ENCODE measurements at regions not wholly inside any gene's neighbourhood (a gene's known extent, or its start where the extent isn't known, plus 50 kb on each side); places are given as distances from the start of the nearest gene placed in this dataset.

GRCh38 chr5:167315762-167316161 lies 975.7 kb upstream of the WWC1 start:
- Mint-ChIP-seq H3K4me3 (no peak overlapping the region), H3K36me3 (ENCODE audit: low read depth) (no peaks in the 10 kb centered on the region), H3K9me3 (no peaks in the 10 kb centered on the region), H3K4me1 (ENCODE audit: low read depth) (no peaks in the 10 kb centered on the region), H3K27ac (no peak overlapping the region), H3K27me3 (no peaks in the 10 kb centered on the region)

DNA sequence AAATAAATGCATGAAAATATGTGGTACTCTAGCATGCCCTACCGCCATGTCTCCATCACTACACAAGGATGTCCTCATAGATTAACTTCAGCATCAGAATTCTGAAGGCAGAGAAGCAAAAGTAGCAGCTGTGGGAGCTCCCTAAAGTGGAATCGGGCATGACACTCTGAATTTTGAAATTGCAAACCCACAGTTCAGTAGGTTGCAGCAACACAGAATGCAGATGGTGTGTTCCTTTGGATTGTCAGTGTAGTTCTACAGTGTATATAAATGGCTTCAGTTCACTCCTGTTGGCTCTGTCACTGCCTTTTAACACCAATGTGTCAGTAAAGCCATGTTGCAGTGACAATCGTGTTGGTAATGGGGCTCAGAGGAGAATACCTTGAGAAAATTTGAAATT lies 973.6 kb upstream of the WWC1 start:
- Mint-ChIP-seq H3K9me3 (no peaks in the 10 kb centered on the region), H3K27ac (no peak overlapping the region)

GRCh38 chr5:167319243-167319642 lies 972.2 kb upstream of the WWC1 start:
- Mint-ChIP-seq H3K9me3 (no peaks in the 10 kb centered on the region), H3K4me1 (ENCODE audit: low read depth) (no peaks in the 10 kb centered on the region), H3K4me3 (no peak overlapping the region), H3K36me3 (ENCODE audit: low read depth) (no peaks in the 10 kb centered on the region), H3K27ac (no peak overlapping the region), H3K27me3 (no peaks in the 10 kb centered on the region)

More for the DNA sequence above, 973.6 kb upstream of the WWC1 start:
- no peaks in the 10 kb centered on the region for H3K4me1 Mint-ChIP-seq (ENCODE audit: low read depth)
- H3K27me3 Mint-ChIP-seq = no peaks in the 10 kb centered on the region
- no peak overlapping the region for H3K4me3 Mint-ChIP-seq
- H3K36me3 Mint-ChIP-seq (ENCODE audit: low read depth) = no peaks in the 10 kb centered on the region

- H3K9me3 Mint-ChIP-seq = no peaks in the 10 kb centered on the region
- no peaks in the 10 kb centered on the region for H3K36me3 Mint-ChIP-seq (ENCODE audit: low read depth)
- no peak overlapping the region for H3K27ac Mint-ChIP-seq
- H3K4me3 Mint-ChIP-seq = no peak overlapping the region
- H3K4me1 Mint-ChIP-seq (ENCODE audit: low read depth) = no peaks in the 10 kb centered on the region
- no peaks in the 10 kb centered on the region for H3K27me3 Mint-ChIP-seq
Observed at GRCh38 chr5:167320019-167320418, 971.4 kb upstream of the WWC1 start.

GRCh38 chr5:167332309-167332708 lies 959.1 kb upstream of the WWC1 start:
- Mint-ChIP-seq H3K4me3 (no peak overlapping the region), H3K9me3 (peaks cover 14% of the 10 kb centered on the region), H3K36me3 (ENCODE audit: low read depth) (no peaks in the 10 kb centered on the region), H3K27me3 (no peaks in the 10 kb centered on the region), H3K4me1 (ENCODE audit: low read depth) (no peaks in the 10 kb centered on the region), H3K27ac (no peak overlapping the region)

DNA sequence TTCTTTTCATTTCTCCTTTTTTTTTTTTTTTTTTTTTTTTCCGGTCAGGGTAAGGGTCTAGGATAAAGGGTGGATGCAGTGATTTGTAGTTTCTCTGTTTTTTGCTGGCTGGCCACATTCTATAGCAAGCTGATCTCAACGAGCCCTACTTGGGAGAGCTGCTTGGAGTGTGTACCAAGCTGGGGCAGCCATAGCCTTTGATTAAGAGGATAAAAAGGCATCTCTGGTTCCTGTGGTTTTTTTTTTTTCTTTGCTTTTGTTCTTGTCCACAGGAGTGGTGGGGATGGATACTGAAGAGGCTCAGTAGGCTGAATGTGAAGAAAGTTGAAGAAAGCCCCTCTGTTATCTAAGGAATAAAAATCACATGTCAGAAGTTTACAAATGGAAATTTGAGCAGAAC lies 955.3 kb upstream of the WWC1 start:
- Mint-ChIP-seq H3K36me3 (ENCODE audit: low read depth) (no peaks in the 10 kb centered on the region), H3K4me1 (ENCODE audit: low read depth) (no peaks in the 10 kb centered on the region), H3K9me3 (peaks cover 16% of the 10 kb centered on the region)

DNA sequence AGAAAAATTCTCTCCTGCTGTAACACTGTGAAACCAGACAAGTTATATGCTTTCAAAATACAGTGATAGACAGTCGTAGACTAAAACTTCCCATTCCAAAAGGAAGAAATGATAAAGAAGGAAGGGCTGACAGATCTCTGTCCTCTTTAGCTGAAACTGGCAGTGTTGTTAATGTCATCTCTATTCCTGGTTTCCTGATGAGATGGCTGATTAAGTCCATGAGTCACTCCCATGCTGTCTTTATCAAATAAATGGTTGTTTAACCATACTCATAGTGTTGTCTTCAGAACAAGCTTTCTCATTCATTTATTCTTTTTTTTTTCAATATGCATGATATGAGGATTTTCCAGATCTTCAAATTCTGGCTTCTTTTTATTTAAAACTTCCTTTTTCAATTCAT lies 952.2 kb upstream of the WWC1 start:
- no peaks in the 10 kb centered on the region for H3K27me3 Mint-ChIP-seq
- H3K36me3 Mint-ChIP-seq (ENCODE audit: low read depth) = no peaks in the 10 kb centered on the region
- H3K4me3 Mint-ChIP-seq = no peak overlapping the region
- peaks cover 16% of the 10 kb centered on the region for H3K9me3 Mint-ChIP-seq
- H3K27ac Mint-ChIP-seq = no peak overlapping the region
- no peaks in the 10 kb centered on the region for H3K4me1 Mint-ChIP-seq (ENCODE audit: low read depth)

More for the DNA sequence above, 955.3 kb upstream of the WWC1 start:
- Mint-ChIP-seq H3K27me3 (no peaks in the 10 kb centered on the region), H3K27ac (no peak overlapping the region), H3K4me3 (no peak overlapping the region)

DNA sequence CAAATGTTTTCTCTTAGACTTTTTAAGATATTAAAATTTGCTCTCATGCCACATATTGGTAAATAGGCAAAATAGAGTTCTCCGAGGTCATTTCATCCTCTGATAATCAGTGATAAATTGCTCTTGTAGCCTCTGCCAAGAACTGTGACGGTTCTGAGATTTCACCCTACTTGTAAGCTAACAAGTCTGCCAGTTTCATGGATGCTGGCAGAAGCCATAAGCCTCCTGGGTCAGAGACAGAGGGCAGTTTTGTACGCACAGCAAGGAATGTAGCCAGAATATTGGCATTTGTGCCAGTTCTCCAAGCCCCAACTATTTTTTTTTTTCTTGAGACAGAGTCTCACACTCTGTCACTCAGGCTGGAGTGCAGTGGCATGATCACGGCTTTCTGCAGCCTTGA lies 945.0 kb upstream of the WWC1 start:
- peaks cover 5% of the 10 kb centered on the region for H3K9me3 Mint-ChIP-seq
- H3K4me3 Mint-ChIP-seq = no peak overlapping the region
- no peaks in the 10 kb centered on the region for H3K36me3 Mint-ChIP-seq (ENCODE audit: low read depth)
- no peak overlapping the region for H3K27ac Mint-ChIP-seq
- no peaks in the 10 kb centered on the region for H3K27me3 Mint-ChIP-seq
- H3K4me1 Mint-ChIP-seq (ENCODE audit: low read depth) = no peaks in the 10 kb centered on the region

DNA sequence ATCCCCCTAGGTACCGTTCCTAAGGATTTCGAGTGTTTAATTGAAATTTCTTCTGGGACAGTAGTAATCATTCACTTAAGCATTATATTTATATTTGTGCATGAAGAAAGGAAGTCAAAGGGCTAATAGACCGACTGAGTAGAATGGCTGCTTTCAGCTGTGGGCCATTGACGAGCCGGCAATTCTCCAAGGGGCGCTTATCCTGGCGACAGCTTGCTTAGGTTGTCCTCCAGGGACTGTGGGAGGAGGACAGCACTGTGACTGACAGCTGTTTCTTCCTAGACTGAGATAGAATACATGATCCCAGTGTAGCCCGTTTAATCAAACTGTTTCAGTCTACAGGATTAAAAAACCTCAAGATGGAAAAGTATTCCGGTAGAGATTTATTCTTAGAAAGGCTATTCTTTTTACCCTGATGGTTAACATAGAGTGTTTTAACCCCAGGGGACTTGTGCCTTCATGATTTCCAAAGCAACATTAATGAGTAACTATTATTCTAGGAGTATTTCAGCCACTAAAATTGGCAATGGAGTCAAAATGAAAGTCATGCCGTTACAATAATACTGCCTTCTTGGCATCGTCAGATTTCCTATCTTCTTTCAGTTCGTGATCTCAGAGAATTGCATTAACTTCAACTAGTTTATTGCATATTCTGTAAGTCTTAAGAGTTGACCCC lies 943.1 kb upstream of the WWC1 start:
- H3K27me3 Mint-ChIP-seq = no peaks in the 10 kb centered on the region
- H3K36me3 Mint-ChIP-seq (ENCODE audit: low read depth) = no peaks in the 10 kb centered on the region
- H3K4me3 Mint-ChIP-seq = no peak overlapping the region
- no peaks in the 10 kb centered on the region for H3K4me1 Mint-ChIP-seq (ENCODE audit: low read depth)
- no peak overlapping the region for H3K27ac Mint-ChIP-seq
- H3K9me3 Mint-ChIP-seq = peaks cover 5% of the 10 kb centered on the region

GRCh38 chr5:167348980-167349379 lies 942.5 kb upstream of the WWC1 start:
- Mint-ChIP-seq H3K4me1 (ENCODE audit: low read depth) (no peaks in the 10 kb centered on the region), H3K36me3 (ENCODE audit: low read depth) (no peaks in the 10 kb centered on the region), H3K9me3 (peaks cover 7% of the 10 kb centered on the region), H3K27ac (no peak overlapping the region), H3K4me3 (no peak overlapping the region), H3K27me3 (no peaks in the 10 kb centered on the region)

GRCh38 chr5:167351316-167351715 lies 940.1 kb upstream of the WWC1 start:
- Mint-ChIP-seq H3K36me3 (ENCODE audit: low read depth) (no peaks in the 10 kb centered on the region), H3K27me3 (no peaks in the 10 kb centered on the region), H3K9me3 (peaks cover 9% of the 10 kb centered on the region), H3K4me3 (no peak overlapping the region), H3K4me1 (ENCODE audit: low read depth) (no peaks in the 10 kb centered on the region), H3K27ac (no peak overlapping the region)

- no peaks in the 10 kb centered on the region for H3K27me3 Mint-ChIP-seq
Observed at GRCh38 chr5:167352801-167353200, 938.6 kb upstream of the WWC1 start.

GRCh38 chr5:167355346-167355745 lies 936.1 kb upstream of the WWC1 start:
- H3K36me3 Mint-ChIP-seq (ENCODE audit: low read depth) = no peaks in the 10 kb centered on the region
- no peaks in the 10 kb centered on the region for H3K4me1 Mint-ChIP-seq (ENCODE audit: low read depth)
- H3K27me3 Mint-ChIP-seq = no peaks in the 10 kb centered on the region

More at GRCh38 chr5:167352801-167353200, 938.6 kb upstream of the WWC1 start:
- H3K36me3 Mint-ChIP-seq (ENCODE audit: low read depth) = no peaks in the 10 kb centered on the region
- no peak overlapping the region for H3K4me3 Mint-ChIP-seq
- H3K4me1 Mint-ChIP-seq (ENCODE audit: low read depth) = no peaks in the 10 kb centered on the region
- peaks cover 7% of the 10 kb centered on the region for H3K9me3 Mint-ChIP-seq
- H3K27ac Mint-ChIP-seq = no peak overlapping the region

GRCh38 chr5:167356374-167356773 lies 935.1 kb upstream of the WWC1 start:
- Mint-ChIP-seq H3K27ac (no peak overlapping the region), H3K9me3 (peaks cover 5% of the 10 kb centered on the region), H3K36me3 (ENCODE audit: low read depth) (no peaks in the 10 kb centered on the region), H3K4me1 (ENCODE audit: low read depth) (no peaks in the 10 kb centered on the region), H3K27me3 (no peaks in the 10 kb centered on the region), H3K4me3 (no peak overlapping the region)

More at GRCh38 chr5:167355346-167355745, 936.1 kb upstream of the WWC1 start:
- H3K27ac Mint-ChIP-seq = no peak overlapping the region
- peaks cover 5% of the 10 kb centered on the region for H3K9me3 Mint-ChIP-seq
- H3K4me3 Mint-ChIP-seq = no peak overlapping the region

DNA sequence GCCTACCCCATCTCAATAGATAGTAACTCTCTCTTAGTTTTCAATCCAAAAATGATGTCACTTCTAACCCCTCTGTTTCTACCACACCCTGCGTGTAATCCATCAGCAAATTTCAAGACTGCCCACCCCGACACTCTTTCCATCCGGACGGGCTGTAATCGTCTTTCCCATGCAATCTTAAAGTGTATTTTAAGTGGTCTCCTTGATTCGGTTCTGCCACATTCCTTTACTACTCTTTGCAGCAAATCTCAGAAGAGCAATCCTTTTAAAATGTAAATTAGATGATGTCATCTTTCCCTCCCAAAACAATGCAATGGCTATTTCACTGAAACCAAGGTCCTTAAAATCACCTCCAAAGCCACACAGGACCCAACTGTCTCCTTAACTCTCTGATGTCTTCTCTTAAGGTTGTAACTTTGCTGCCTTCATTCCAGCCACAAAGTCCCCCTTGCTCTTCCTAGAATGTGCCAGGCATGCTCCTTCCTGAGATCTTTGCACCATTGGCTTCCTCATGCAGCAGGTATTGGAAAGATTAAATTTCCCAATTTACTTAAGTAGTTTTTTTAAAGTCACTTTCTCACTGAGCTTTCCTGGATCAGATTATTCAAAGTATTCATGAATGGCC lies 932.5 kb upstream of the WWC1 start:
- Mint-ChIP-seq H3K4me3 (no peak overlapping the region), H3K27ac (no peak overlapping the region), H3K9me3 (peaks cover 6% of the 10 kb centered on the region), H3K27me3 (no peaks in the 10 kb centered on the region), H3K4me1 (ENCODE audit: low read depth) (no peaks in the 10 kb centered on the region), H3K36me3 (ENCODE audit: low read depth) (no peaks in the 10 kb centered on the region)

GRCh38 chr5:167361795-167362194 lies 929.6 kb upstream of the WWC1 start:
- no peak overlapping the region for H3K4me3 Mint-ChIP-seq
- peaks cover 4% of the 10 kb centered on the region for H3K9me3 Mint-ChIP-seq
- no peaks in the 10 kb centered on the region for H3K4me1 Mint-ChIP-seq (ENCODE audit: low read depth)
- no peaks in the 10 kb centered on the region for H3K36me3 Mint-ChIP-seq (ENCODE audit: low read depth)
- no peak overlapping the region for H3K27ac Mint-ChIP-seq
- H3K27me3 Mint-ChIP-seq = no peaks in the 10 kb centered on the region
